Kasumi-1 (cell line): ENCODE measurements at regions not wholly inside any gene's neighbourhood (a gene's known extent, or its start where the extent isn't known, plus 50 kb on each side); places are given as distances from the start of the nearest gene placed in this dataset.
A peak's percentile ranks its signal among the peaks of the same experiment; 100 is the strongest.
"Not testable (repeated sequence)": the region's sequence is repeated elsewhere in the genome, so short reads cannot be mapped to it uniquely, and the experiment has no call there.

Source experiments
- DNase-seq, 2 experiments: peaks; one replicate each; lab custom pipeline; 2025; lab: John Stamatoyannopoulos, UW

DNA sequence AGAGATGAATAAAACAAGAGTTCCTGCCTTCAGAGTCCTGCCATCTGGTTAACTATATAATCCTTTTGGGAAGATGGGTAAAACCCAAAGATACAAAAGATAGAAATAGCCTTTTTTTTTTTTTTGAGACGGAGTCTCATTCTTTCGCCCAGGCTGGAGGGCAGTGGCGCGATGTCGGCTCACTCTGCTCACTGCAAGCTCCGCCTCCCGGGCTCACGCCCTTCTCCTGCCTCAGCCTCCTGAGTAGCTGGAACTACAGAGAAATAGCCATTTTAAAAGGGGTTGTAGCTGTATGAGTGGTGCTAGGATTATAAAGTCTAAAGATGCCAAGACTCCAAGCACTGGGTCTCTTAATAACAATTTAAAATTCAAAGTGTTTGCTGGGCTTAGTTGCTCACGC is 97.2 kb downstream of the KDR start:
- DNase-seq: no peak

DNA sequence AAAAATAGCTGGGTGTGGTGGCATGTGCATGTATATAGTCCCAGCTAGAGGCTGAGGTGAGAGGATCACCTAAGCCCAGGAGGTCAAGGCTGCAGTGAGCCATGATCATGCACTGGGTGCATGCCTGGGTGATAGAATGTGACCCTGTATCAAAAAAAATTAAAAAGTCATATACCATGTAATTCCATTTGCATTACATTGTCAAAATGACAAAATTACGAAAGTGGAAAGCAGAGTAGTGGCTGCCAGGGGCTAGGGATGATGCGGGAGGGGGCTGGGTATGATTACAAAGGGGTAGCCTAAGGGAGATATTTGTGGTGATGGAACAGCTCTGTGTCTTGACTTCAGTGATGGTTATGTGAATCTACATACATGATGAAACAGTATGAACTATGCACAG is 97.8 kb downstream of the KDR start:
- no peak for DNase-seq

DNA sequence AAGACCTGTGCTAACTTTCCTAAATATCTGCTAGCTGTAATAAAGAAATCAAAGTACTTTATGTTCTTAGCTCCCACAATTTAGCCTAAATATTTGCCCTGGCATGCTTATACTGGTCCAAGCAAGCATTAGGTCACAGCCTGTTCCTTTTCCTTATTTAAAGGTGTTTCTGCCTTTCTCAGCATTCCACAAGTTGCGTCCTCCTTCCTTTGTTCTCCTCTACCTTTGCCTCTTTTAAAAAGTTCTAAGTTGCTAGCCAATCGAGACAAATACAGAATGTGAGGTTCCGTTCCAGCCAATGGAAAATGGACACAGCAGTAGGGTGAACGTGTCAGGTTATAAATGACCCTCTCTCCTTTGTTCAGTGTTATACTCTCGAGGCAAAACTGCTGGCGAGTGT is 99.9 kb downstream of the KDR start:
- DNase-seq: not testable (repeated sequence)

DNA sequence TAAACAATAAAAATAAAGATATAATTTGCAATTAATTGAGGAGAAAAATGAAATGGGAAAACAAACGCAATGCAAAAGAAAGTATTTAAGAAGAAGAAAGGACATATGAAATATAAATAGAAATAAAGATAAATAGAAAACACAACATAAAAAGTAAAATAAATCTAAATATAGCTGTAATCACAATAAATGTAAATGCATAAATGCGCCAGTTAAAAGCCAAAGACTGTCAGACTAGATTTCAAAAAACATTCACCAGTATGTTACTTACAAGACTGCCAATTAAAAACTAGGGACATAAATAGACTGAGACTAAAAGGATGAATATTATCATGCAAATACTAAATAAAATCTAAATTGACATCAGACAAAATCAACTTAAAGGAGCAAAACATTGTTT is 102.4 kb downstream of the KDR start:
- no peak for DNase-seq

DNA sequence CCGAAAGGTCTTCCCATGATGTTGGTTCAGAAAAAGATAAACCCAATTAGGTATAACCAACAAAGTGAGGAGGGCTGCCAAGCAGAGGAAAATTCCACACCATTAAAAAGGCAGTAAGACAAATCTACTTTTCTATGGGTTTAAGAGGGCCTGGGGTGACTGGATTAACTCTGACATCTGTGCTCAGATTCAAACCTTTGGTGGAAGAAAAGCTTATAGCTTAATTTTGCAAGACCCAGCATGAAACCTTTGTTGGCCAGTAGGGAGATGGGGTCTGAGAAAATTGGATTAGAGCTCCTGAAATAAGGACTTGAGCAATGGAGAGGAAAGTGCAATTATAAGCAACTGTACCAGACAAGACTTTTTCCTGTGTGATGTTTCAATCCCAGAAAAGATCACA is 104.2 kb downstream of the KDR start:
- no peak for DNase-seq

DNA sequence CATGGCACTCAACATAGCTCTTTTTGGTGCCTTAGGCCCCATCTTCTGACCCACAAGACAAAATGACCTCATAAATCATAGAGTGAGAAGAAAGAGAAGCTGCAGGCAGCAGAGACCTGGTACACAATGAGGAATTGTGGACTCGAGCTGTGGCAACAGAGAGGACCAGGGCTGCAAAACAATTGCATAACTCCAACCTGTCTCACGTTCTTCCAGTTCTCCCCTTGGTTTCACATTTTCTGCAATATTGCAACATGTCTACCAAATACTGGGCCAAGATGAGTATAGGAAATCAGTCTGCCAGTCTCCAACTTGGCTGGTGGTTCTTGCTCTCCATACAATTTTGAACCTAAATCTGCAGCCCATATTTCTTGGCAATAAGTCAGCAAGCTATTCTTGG is 105.3 kb downstream of the KDR start:
- DNase-seq: no peak

DNA sequence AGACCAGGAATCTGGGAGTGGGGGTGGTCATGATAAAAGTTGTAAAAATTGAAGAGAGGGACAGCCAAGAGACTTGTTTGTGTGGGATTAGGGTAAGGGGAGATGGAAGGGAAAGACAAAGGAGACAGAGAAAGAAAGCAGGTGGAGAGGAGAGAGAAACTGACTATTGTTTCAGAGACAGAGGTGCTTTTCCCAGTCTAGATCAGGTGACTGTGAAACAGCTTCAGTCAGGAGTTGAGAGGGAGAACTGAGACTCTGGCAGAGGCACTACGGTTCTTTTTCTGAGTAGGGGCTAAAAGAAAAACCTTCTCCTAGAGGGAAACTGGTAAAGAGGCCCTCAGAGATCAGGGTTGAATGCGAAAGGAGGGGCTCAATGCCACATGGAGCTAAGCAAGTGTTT is 106.4 kb downstream of the KDR start:
- no peak for DNase-seq

DNA sequence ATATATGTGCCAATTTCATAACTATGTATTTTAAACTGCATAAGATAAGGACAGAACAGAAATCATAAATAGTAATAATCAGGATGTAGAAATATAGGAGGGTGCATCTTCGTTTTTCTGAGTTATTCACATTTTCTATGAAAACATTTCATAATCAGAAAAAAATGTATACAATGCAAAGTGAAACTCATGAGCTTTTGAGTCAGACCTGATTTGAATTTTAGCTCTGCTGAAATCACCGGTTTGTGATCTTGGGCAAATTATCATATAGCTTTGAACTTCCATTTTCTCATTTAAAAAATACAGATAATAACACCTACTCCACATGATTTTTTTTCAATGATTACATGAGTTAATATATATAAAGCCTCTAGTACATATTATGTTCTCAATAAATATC is 106.9 kb downstream of the KDR start:
- no peak for DNase-seq

DNA sequence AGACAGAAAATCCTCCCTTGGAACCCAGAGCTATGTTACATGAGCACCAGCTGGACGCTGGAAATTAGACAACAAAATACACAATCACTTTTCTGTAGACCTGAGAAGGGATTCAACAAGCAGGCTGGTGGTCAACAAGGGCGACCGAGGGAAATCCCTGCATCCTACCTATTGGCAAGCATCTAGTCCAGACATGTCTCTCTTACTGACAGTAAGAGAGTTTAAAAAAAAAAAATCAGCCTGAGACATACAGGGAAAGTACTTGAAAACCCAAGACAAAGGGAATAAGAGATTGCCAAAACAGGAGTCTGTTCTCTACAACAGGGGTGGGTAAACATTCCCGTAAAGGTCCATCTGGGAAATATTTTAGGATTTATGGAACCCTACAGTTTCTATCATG is 108.0 kb downstream of the KDR start:
- no peak for DNase-seq

DNA sequence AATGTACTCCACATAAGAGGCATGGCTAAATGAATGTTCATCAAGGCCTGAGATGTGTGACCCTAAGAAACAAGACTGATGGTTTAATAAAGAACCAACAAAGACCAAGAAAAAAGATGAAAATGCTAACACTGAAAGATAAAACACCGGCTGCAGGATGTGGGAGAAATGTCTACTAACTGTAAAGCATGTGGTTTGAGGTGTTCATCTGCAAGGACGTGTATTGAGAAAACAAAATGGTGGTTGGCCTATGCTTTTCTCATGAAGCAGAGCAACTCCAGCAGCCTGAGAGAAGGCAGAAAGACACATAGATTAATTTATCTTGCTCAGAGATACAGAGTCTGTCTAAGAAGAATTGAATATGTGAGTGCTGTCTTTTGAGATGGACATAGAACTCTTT is 109.3 kb downstream of the KDR start:
- no peak for DNase-seq

DNA sequence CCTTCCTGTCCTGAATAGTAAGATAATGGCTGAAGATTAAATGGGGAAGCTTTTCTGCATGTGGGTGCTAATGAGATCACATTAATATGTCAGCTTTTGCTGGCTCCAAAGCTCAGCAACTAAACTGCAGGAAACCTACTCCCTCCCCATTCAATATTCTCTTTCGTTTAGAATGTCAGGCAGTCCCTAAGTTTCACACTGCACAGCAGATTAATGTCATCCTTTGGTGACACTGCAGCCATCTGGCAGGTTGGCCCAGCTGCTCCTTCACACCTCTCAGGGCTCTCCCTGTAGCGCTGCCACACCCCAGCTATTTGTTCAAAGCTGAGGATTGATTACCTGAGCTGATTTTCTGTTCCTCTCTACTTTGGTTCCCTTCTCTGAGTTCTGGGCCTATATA is 110.5 kb downstream of the KDR start:
- no peak for DNase-seq

DNA sequence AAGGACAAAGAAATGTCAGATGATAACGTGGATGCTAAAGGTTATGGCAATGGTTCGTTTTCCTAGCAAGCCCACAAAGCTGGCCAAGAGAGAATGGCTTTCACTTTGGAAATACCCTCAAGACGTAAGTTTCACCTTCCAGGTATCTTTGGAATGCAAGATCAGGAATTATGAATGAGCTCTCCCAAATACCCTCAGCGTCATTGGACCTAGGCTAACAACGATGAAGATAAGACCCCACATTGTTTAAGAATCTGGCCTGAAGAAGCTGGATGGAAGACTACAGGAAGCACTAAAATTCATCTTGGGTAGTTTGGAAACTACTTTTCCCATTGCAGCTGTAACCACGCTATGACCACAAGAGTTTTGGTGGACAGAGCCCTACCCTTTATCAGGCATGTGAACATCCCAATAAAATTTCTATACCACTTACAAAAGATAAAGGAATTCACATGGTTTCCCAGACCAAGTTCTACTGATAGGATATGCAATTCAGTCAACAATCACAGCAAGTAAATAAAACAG is 111.9 kb downstream of the KDR start:
- no peak for DNase-seq

DNA sequence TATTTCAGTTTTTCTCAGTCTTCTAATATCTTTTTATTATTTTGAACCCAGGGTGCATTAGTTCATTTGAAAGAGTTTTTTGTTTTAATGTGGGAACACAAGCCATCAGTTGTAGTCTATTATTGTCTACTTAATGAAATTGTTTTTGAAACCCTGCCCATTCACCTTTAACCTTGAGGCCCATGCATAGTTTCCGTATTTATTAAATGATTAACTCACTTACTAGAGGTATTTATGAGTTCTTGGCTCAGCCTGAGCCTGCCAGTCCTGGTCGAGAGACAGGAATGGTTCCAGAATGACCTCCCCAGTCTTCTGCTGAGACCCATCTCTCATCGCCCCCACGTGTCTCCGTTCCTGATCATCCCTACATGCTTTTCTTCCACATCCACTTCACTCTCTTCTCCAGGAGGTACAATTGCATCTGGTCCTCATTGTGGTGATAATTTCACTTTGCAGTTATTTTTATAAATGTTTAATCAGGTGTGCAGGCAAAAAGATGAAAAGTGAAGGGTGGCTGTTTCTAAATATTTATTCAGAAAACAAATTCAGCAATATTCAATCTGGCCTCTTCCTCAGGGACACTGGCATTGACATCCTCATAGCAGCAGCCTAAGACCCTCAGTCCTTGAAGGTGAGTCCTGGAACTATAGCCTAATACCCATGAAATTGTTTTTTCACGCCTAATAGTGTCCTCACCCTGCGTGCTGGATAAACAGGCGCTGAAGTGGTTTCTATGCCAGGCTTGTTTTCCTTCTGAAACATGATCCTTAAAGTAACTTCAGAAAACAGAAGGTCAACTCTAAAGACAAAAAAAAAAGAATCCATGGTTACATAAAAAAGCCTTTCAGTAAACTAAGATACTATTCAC is 112.8 kb downstream of the KDR start:
- no peak for DNase-seq

DNA sequence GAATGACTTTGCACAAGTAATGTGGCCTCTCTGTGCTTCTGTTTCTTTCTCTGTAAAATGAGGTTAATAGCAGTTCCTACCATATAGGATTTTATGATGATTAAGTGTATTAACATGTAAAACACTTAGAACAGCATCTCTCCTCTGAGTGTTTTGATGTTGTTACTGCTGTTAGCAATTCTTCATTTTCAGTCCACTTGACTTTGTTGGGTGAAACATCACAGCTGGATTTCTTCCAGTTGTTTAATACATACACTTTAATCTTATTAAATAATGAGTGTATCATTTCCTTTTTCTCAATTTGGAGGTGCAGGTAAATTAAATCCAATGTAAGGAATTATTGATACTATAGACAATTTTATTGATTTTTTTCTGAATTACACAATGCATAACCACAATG is 113.6 kb downstream of the KDR start:
- no peak for DNase-seq

DNA sequence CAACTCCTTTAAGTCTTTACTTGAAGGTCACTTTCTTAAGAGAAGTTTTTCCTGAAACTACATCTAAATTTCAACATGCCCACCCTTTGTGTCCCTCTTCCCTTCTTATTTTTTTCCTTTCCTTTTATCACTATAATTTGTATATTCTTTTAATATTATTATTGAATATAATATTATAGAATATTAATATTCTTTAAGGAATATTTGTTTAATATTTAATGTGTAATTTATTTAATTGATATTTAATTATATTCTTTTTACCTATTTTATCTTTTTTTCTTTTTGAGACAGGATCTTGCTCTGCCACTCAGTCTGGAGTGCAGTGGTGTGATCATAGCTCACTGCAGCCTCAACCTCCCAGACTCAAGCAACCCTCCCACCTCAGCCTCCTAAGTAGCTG is 114.8 kb downstream of the KDR start:
- no peak for DNase-seq

DNA sequence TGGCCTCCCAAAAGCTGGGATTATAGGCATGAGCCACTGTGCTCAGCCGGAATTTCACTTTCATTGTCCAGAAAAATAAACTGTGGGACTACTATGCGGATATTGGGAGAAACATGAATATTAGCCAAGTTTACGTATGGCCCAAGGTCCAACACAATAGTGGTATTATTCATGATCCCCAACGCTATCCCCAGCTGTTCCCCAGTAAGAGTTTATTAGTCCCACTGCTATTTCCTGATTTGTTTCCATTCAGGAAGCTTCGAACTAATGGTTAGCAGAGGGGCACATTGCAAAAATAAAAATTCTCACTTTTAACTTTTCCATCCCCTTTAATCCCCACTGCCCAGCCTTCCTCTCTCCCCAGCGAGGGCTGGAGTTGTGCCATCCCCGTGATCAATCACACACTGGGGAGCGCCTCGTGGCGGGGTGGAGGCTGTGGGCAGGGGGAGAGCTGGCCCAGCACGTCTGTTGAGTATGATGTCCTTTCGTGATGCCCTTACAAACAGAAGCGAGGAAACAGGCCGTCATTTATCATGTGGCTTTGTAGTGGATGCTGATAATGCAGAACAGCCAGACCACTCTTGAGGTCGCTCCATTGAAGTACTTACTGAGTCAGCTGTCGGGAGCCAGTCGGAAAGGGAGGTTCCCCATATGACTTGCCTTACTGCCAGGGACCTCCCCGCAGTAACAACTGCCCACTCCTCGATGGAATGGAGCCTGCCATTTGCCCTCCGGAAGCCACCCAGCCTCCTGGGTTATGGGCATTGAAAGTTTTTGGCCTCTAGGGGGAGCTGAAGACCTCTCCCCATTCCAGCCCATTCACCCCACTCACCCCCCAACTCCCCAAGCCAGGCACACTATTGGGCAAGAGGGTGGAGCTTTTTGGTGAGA is 117.0 kb downstream of the KDR start:
- DNase-seq: peak; percentile 55 to 68

DNA sequence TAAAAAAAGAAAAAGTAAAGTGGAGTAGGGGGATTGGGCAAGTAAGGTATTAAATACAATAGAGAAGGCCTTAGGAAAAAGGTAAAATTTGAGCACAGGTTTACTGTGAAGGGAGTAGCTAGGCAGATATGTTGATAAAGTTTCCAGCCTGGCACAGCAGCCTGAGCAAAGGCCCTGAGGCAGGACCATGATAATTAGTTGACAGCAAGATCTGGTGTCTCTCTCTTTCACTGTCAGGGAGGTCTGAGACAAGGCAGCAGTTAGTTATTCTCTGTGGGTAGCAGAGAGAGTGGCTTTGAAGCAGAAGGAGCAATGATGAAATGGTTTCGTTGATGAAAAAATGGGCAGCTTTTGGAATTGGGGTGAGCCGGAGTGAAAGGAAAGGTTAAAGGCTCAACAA is 119.5 kb downstream of the KDR start:
- DNase-seq: no peak

DNA sequence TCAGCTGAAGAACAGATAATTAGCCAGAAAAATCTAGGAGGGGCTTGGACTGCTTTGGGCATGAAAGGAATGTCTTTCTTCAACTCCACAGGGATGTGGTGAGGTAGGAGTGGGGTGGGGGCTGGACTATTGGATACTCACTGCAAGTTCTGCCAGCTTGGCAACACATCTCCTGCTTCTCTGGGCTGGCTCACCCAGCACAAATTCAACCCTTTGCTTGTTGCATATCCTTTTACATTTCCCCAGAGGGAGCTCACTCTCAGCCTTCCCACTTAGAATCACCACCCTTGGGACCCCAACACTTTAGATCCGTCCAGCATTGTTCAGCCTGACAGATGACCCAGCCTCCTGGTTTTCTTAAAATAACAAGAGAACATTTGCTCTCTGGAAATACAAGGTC is 120.6 kb downstream of the KDR start:
- no peak for DNase-seq

DNA sequence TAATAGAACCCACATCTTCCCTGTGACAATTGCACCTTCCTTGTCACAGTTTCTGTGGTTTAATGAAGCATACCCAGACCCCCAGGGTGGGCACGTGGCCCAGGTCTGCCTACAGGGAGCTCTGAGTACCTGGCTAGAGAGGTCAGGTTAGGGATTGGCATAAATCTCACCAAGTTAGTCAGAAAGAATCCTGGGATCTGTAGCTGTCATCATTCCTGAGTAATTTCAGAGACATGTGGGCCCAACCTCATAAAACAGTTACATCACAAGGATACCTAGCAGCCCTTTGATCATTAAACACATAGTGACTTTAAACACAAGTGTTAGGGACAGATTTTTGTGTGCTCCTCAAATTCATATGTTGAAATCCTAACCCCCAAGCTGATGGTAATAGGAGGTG is 123.0 kb downstream of the KDR start:
- DNase-seq: no peak

DNA sequence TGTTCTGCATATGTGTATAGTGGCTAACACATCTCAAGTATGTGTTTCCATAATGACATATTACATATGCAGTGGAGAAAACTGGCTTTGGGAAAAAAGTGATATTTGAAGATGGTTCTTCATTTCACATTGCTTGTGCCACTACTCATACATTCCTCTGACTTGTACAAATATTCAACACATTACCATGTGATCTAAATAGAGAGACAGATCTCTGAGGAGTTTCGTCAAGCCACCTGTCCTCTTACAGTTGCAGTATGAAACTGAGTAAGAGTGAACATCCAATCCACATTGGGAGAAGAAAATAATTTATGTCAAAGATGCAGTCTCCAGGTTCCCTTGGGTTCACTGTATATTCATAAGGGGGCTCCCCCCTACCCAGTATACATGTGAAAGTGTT is 123.9 kb downstream of the KDR start:
- DNase-seq: no peak

DNA sequence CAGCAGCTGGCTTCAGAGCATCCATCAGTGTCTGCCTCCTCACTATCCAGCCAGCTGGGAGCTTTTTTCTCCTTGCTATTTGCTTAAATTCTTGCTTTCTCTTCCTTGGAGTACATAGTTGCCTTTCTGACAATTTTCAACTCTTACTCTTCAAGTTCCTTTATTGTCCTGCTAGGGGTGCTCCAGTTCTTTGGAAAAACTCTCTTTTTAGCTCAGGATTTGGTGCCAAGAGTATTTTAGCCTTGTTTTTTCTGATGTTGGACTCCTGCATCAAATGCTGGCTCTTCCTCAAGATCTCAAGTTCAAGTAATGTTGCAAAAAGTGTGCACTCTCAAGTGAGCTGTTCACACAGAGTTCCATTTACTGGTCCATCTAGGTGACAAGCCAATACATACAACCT is 126.4 kb downstream of the KDR start:
- DNase-seq: peak; percentile 69 to 76

DNA sequence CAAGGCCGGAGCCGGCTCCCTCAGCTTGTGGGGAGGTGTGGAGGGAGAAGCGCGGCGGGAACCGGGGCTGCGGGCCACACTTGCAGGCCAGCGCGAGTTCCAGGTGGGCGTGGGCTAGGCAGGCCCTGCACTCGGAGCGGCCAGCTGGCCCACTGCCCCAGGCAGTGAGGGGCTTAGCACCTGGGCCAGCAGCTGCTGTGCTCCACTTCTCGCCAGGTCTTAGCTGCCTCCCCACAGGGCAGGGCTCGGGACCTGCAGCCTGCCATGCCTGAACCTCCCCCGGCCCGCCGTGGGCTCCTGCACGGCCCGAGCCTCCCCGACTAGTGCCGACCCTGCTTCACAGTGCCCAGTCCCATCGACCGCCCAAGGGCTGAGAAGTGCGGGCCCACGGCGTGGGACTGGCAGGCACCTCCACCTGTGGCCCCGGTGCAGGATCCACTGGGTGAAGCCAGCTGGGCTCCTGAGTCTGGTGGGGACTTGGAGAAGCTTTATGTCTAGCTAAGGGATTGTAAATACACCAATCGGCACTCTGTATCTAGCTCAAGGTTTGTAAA is 131.8 kb downstream of the KDR start:
- not testable (repeated sequence) for DNase-seq

DNA sequence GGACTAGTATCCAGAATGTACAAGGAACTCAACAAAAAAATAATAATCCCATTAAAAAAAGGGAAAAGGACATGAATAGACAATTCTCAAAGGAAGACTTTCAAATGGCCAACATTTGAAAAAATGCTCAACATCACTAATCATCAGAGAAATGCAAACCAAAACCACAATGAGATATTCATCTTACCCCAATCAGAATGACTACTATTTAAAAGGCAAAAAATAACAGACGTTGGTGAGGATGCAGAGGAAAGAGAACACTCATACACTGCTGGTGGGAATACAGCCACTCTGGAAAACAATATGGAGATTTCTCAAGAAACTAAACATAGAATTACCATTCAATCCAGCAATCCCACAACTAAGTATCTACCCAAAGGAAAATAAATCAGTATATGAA is 133.1 kb downstream of the KDR start:
- no peak for DNase-seq
